ENCODE measurements at regions not wholly inside any gene's neighbourhood (a gene's known extent, or its start where the extent isn't known, plus 50 kb on each side); places are given as distances from the start of the nearest gene placed in this dataset.

DNA sequence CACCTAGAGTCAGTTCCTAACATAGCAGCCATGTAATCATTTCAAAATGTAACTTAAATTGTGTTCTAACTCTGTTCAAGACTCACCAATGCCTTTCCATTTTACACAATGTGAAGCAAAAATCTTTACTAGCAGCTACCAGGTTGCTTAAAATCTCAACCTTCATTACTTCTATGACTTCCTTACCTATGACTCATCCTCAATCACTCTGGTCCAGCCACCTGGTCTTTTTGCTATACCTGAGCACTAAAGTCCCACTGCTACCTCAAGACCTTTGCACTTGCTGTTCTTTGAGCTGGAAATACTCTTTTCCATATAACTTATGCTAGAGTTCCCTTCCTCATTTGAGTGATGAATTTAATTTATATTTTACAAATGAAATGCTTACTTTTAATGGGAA is 993.2 kb downstream of the NTRK3 start:
- Histone ChIP-seq H3K4me3 (ENCODE audit: low read depth in 1 of 2, low read length in 2 of 2) (no peak overlapping the region), H3K4me2 (ENCODE audit: insufficient read depth, low read length) (no peak overlapping the region), H3K9ac (ENCODE audit: low read depth, low read length) (no peak overlapping the region), H4K20me1 (ENCODE audit: insufficient read depth, low read length) (no peaks in the 10 kb centered on the region), H3K36me3 (ENCODE audit: insufficient read depth, low read length) (no peaks in the 10 kb centered on the region), H3K79me2 (ENCODE audit: insufficient read depth, low read length) (no peaks in the 10 kb centered on the region), H3K27ac (ENCODE audit: low read length) (no peak overlapping the region), H3K4me1 (ENCODE audit: insufficient read depth, low read length) (no peaks in the 10 kb centered on the region), H3K27me3 (ENCODE audit: insufficient read depth, low read length, poor library complexity) (no peaks in the 10 kb centered on the region), H2AFZ (ENCODE audit: low read depth, low read length) (no peak overlapping the region), H3K9me3 (ENCODE audit: insufficient read depth, low read length, severe bottlenecking) (no peaks in the 10 kb centered on the region)
- no peak for ATAC-seq (ENCODE audit: insufficient read depth, low read depth)
- DNase-seq: no peak
- no peak for TF ChIP-seq CTCF (IDR thresholded peaks at IDR 0.05; ENCODE audit: borderline replicate concordance, extremely low read depth, low read length, poor library complexity, severe bottlenecking)
- no peak for TF ChIP-seq EZH2 (IDR thresholded peaks at IDR 0.05; ENCODE audit: borderline replicate concordance, low read depth, low read length, severe bottlenecking)

DNA sequence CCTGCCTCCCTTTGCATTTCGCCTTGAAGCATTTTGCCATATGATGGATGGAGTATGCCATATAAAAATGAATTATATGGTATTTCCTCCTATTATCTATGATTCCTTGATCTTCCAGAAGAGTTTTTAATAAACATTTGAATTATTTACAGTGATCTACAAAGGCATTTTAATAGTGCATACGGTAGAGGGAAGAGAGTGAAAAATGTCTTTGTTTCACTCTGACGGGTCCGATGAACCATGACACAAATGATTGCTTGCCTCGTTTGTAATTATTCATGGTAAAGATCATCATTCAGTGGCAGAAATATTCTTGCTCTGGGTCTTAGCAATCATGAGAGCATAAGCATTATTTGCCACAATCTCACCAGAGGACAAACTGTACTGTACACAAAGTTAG is 1010.9 kb downstream of the NTRK3 start:
- TF ChIP-seq CTCF (IDR thresholded peaks at IDR 0.05; ENCODE audit: borderline replicate concordance, extremely low read depth, low read length, poor library complexity, severe bottlenecking) (no peak), EZH2 (IDR thresholded peaks at IDR 0.05; ENCODE audit: borderline replicate concordance, low read depth, low read length, severe bottlenecking) (no peak)
- Histone ChIP-seq H3K9me3 (ENCODE audit: insufficient read depth, low read length, severe bottlenecking) (no peaks in the 10 kb centered on the region), H3K79me2 (ENCODE audit: insufficient read depth, low read length) (no peaks in the 10 kb centered on the region), H3K4me1 (ENCODE audit: insufficient read depth, low read length) (no peaks in the 10 kb centered on the region), H3K4me2 (ENCODE audit: insufficient read depth, low read length) (no peak overlapping the region), H2AFZ (ENCODE audit: low read depth, low read length) (no peak overlapping the region), H3K9ac (ENCODE audit: low read depth, low read length) (no peak overlapping the region), H3K4me3 (ENCODE audit: low read depth in 1 of 2, low read length in 2 of 2) (no peak overlapping the region), H3K27ac (ENCODE audit: low read length) (no peak overlapping the region), H3K27me3 (ENCODE audit: insufficient read depth, low read length, poor library complexity) (no peaks in the 10 kb centered on the region), H4K20me1 (ENCODE audit: insufficient read depth, low read length) (no peaks in the 10 kb centered on the region), H3K36me3 (ENCODE audit: insufficient read depth, low read length) (no peaks in the 10 kb centered on the region)
- ATAC-seq (ENCODE audit: insufficient read depth, low read depth): no peak
- no peak for DNase-seq

GRCh38 chr15:87243474-87243873 is 1013.1 kb downstream of the NTRK3 start:
- no peak overlapping the region for H3K4me3 ChIP-seq (ENCODE audit: low read depth in 1 of 2, low read length in 2 of 2)
- H3K36me3 ChIP-seq (ENCODE audit: insufficient read depth, low read length): no peaks in the 10 kb centered on the region
- no peaks in the 10 kb centered on the region for H4K20me1 ChIP-seq (ENCODE audit: insufficient read depth, low read length)
- no peak for TF ChIP-seq EZH2 (IDR thresholded peaks at IDR 0.05; ENCODE audit: borderline replicate concordance, low read depth, low read length, severe bottlenecking)
- no peak for TF ChIP-seq CTCF (IDR thresholded peaks at IDR 0.05; ENCODE audit: borderline replicate concordance, extremely low read depth, low read length, poor library complexity, severe bottlenecking)
- H3K9me3 ChIP-seq (ENCODE audit: insufficient read depth, low read length, severe bottlenecking): no peaks in the 10 kb centered on the region
- DNase-seq (no peak), ATAC-seq (ENCODE audit: insufficient read depth, low read depth) (no peak)
- H3K27ac ChIP-seq (ENCODE audit: low read length): no peak overlapping the region
- no peak overlapping the region for H2AFZ ChIP-seq (ENCODE audit: low read depth, low read length)
- H3K27me3 ChIP-seq (ENCODE audit: insufficient read depth, low read length, poor library complexity): no peaks in the 10 kb centered on the region
- no peaks in the 10 kb centered on the region for H3K79me2 ChIP-seq (ENCODE audit: insufficient read depth, low read length)
- H3K9ac ChIP-seq (ENCODE audit: low read depth, low read length): no peak overlapping the region
- no peak overlapping the region for H3K4me2 ChIP-seq (ENCODE audit: insufficient read depth, low read length)
- H3K4me1 ChIP-seq (ENCODE audit: insufficient read depth, low read length): no peaks in the 10 kb centered on the region
